ENCODE measurements at regions not wholly inside any gene's neighbourhood (a gene's known extent, or its start where the extent isn't known, plus 50 kb on each side); places are given as distances from the start of the nearest gene placed in this dataset.

- no peak for TF ChIP-seq CTCF (conservative IDR thresholded peaks at IDR 0.05; ENCODE audit: low read depth, low read length)
- no peak overlapping the region for H3K4me3 ChIP-seq (ENCODE audit: low read depth, low read length)
- DNase-seq (ENCODE audit: low read depth): no peak
These were observed 92.3 kb upstream of the RTL6 start for GRCh38 chr22:44590291-44590690.

GRCh38 chr22:44589831-44590230, 91.8 kb upstream of the RTL6 start:
- TF ChIP-seq CTCF (conservative IDR thresholded peaks at IDR 0.05; ENCODE audit: low read depth, low read length): no peak
- no peak overlapping the region for H3K4me3 ChIP-seq (ENCODE audit: low read depth, low read length)
- DNase-seq (ENCODE audit: low read depth): no peak

- no peak for TF ChIP-seq CTCF (conservative IDR thresholded peaks at IDR 0.05; ENCODE audit: low read depth, low read length)
These were observed 90.3 kb upstream of the RTL6 start for GRCh38 chr22:44588348-44588747.

DNA sequence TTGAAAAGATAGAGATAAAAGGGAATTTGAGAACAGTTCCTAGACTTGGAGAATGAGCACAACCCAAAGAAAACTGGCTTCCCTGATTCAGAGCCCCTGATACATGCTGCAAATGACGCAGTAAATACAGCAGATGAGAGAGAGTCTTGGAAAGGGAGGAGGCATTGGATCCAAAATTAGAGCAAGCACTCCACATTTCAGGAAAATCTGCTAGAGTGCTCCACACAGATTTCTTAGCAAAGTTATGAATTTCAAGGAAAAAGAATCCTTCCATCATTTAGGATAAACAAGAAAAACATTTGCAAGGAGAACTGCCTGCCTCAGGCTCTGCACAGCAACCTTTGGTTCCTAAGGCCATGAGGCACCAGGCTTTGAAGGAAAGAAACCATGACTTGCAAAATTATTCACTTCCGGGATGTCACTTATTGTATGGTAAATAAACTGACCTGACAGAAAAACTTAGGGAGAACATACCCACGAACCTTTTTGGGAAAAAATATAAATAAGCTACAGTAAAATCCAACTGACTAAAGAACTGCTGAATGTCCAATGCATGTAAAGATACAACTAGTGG, 89.8 kb upstream of the RTL6 start:
- no peak for TF ChIP-seq CTCF (conservative IDR thresholded peaks at IDR 0.05; ENCODE audit: low read depth, low read length)
- DNase-seq (ENCODE audit: low read depth): no peak
- H3K4me3 ChIP-seq (ENCODE audit: low read depth, low read length): no peak overlapping the region

More at GRCh38 chr22:44588348-44588747, 90.3 kb upstream of the RTL6 start:
- DNase-seq (ENCODE audit: low read depth): no peak
- H3K4me3 ChIP-seq (ENCODE audit: low read depth, low read length): no peak overlapping the region

DNA sequence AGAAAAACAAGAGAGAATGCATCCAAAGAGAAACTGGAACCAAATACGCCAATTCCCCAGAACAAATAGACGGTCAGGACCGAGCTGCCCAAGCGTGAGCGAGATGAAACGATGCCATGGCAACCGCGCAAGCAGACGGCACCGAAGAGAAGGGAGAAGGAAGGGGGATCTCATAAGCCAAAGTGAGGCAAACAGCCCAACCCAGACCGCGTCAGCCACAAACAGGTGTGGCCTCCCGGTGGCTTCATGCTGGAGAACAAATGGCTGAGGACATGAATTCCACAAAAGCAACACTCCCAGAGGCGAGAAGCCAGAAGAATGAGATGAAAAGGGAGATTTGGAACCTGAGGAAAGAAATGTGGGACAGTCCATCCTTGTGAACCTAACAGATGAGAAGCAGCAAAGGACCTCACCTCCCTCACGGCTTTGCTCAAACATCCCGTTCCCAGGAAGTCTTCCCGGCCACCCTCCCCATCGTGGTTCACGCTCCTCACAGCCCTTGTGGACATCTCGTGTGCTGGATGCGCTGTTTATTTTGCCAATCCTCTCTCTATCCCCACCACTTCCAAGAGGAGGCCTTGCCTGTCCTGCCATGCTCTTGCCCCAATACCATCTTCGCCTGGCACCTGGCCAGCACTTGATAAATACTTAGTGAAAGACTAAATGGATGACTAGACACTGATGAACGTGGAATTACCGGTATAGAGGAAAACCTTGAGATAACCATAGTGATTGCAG, 89.1 kb upstream of the RTL6 start:
- TF ChIP-seq CTCF (conservative IDR thresholded peaks at IDR 0.05; ENCODE audit: low read depth, low read length): no peak
- no peak for DNase-seq (ENCODE audit: low read depth)
- H3K4me3 ChIP-seq (ENCODE audit: low read depth, low read length): no peak overlapping the region

DNA sequence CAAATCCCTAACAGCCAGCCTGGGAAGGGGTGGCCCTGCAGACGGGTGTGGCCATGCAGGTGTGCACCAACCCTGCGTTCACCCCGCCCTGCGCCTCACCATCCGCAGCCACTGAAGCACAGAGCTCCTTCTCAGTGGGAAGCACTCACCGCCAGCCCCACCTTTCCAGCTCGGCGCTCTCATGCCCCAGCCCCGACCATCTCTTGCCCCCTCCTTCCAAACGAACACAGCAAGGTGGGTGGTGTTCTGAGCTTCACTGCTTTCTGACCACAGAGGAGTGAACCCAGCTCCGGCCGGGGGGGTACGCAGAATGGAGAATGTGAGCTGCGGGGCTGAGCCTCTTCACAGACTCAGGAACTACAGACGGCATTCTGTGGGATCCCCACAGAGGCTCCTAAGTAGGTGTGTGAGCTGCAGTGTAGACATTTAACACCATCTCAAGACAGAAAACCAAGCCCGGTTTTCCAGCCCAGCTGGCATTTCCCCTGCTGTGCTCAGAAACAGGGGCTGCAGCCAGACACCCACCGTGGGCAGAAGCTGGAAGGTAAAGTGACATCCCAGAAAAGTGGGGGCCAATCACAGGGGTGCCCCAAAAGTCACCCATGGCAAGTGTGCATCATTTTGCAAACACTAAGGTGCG, 88.4 kb upstream of the RTL6 start:
- H3K4me3 ChIP-seq (ENCODE audit: low read depth, low read length): no peak overlapping the region
- no peak for TF ChIP-seq CTCF (conservative IDR thresholded peaks at IDR 0.05; ENCODE audit: low read depth, low read length)
- no peak for DNase-seq (ENCODE audit: low read depth)
